NCI-H146 treated with DMSO at 0.1 percent for 48 hours (cell line): ENCODE measurements at regions not wholly inside any gene's neighbourhood (a gene's known extent, or its start where the extent isn't known, plus 50 kb on each side); places are given as distances from the start of the nearest gene placed in this dataset.
"Not testable (repeated sequence)": the region's sequence is repeated elsewhere in the genome, so short reads cannot be mapped to it uniquely, and the experiment has no call there.

Experiments
- DNase-seq: peaks from one replicate; lab custom pipeline; 2025; ENCODE audit not compliant: unreplicated experiment; lab: John Stamatoyannopoulos, UW

- no peak for DNase-seq
Observed at GRCh38 chr1:224529844-224530243, 86.3 kb upstream of the CNIH3 start.

GRCh38 chr1:224533517-224533916 lies 82.6 kb upstream of the CNIH3 start:
- DNase-seq, result no peak

- no peak for DNase-seq
Observed at GRCh38 chr1:224534731-224535130, 81.4 kb upstream of the CNIH3 start.

GRCh38 chr1:224535641-224536040 lies 80.5 kb upstream of the CNIH3 start:
- DNase-seq, result peak; percentile 70

GRCh38 chr1:224539971-224540370 lies 76.1 kb upstream of the CNIH3 start:
- no peak for DNase-seq

GRCh38 chr1:224540535-224540934 lies 75.6 kb upstream of the CNIH3 start:
- DNase-seq, result no peak

- DNase-seq, result no peak
Observed at GRCh38 chr1:224541072-224541790, 74.9 kb upstream of the CNIH3 start.

GRCh38 chr1:224541901-224542630 lies 74.1 kb upstream of the CNIH3 start:
- DNase-seq, result no peak

GRCh38 chr1:224542783-224543440 lies 73.2 kb upstream of the CNIH3 start:
- DNase-seq, result no peak

- no peak for DNase-seq
Observed at GRCh38 chr1:224543453-224543852, 72.7 kb upstream of the CNIH3 start.

GRCh38 chr1:224544346-224545110 lies 71.6 kb upstream of the CNIH3 start:
- no peak for DNase-seq

- DNase-seq, result no peak
Observed at GRCh38 chr1:224545571-224545970, 70.5 kb upstream of the CNIH3 start.

- DNase-seq, result no peak
Observed at GRCh38 chr1:224548676-224549075, 67.4 kb upstream of the CNIH3 start.

GRCh38 chr1:224551189-224551588 lies 64.9 kb upstream of the CNIH3 start:
- DNase-seq, result not testable (repeated sequence)

- DNase-seq, result no peak
Observed at GRCh38 chr1:224554056-224554455, 62.1 kb upstream of the CNIH3 start.

GRCh38 chr1:224554620-224555259 lies 61.4 kb upstream of the CNIH3 start:
- DNase-seq, result no peak

GRCh38 chr1:224558904-224559303 lies 57.2 kb upstream of the CNIH3 start:
- DNase-seq, result no peak

GRCh38 chr1:224559981-224560728 lies 56.0 kb upstream of the CNIH3 start:
- DNase-seq, result no peak

- not testable (repeated sequence) for DNase-seq
Observed at GRCh38 chr1:224562881-224563280, 53.2 kb upstream of the CNIH3 start.

- DNase-seq, result no peak
Observed at GRCh38 chr1:224563666-224564065, 52.5 kb upstream of the CNIH3 start.
